AG09309 (cell line): ENCODE measurements at regions not wholly inside any gene's neighbourhood (a gene's known extent, or its start where the extent isn't known, plus 50 kb on each side); places are given as distances from the start of the nearest gene placed in this dataset.
A peak's percentile ranks its signal among the peaks of the same experiment; 100 is the strongest.

Source experiments
- DNase-seq: peaks from one replicate; pipeline ENCODE4 v3.0.0-alpha.2; 2010; ENCODE audit warnings: low read depth
- H3K4me3 ChIP-seq: 2 replicates; pipeline ENCODE4 v1.5.1; 2011; ENCODE audit warnings: mild to moderate bottlenecking, low read depth, low read length, moderate library complexity; ENCODE audit not compliant: control insufficient read depth
- CTCF ChIP-seq: IDR thresholded peaks from 2 replicates; pipeline ENCODE4 v1.5.1; 2011; ENCODE audit warnings: mild to moderate bottlenecking, low read depth, low read length, inconsistent platforms; ENCODE audit not compliant: insufficient read depth, control insufficient read depth; ENCODE audit errors: missing control alignments

GRCh38 chr1:201767339-201767738, 61.6 kb upstream of the IPO9 start:
- H3K4me3 ChIP-seq = no peak overlapping the region
- TF ChIP-seq CTCF = no peak

GRCh38 chr1:201769072-201769471, 59.9 kb upstream of the IPO9 start:
- no peak for TF ChIP-seq CTCF
- DNase-seq = no peak

More at GRCh38 chr1:201767339-201767738, 61.6 kb upstream of the IPO9 start:
- DNase-seq = no peak

GRCh38 chr1:201769966-201770365, 59.0 kb upstream of the IPO9 start:
- peak; percentile 5 for TF ChIP-seq CTCF
- no peak for DNase-seq

More at GRCh38 chr1:201769072-201769471, 59.9 kb upstream of the IPO9 start:
- H3K4me3 ChIP-seq = no peak overlapping the region

GRCh38 chr1:201771466-201771865, 57.5 kb upstream of the IPO9 start:
- DNase-seq = no peak
- no peak overlapping the region for H3K4me3 ChIP-seq
- TF ChIP-seq CTCF = no peak

More at GRCh38 chr1:201769966-201770365, 59.0 kb upstream of the IPO9 start:
- no peak overlapping the region for H3K4me3 ChIP-seq

- DNase-seq = no peak
- TF ChIP-seq CTCF = no peak
- no peak overlapping the region for H3K4me3 ChIP-seq
Measured at GRCh38 chr1:201772178-201772577, 56.8 kb upstream of the IPO9 start.

- no peak overlapping the region for H3K4me3 ChIP-seq
- no peak for DNase-seq
- TF ChIP-seq CTCF = no peak
Measured at GRCh38 chr1:201773764-201774163, 55.2 kb upstream of the IPO9 start.
